Tibial nerve (tissue), 4 donors: ENCODE measurements at regions not wholly inside any gene's neighbourhood (a gene's known extent, or its start where the extent isn't known, plus 50 kb on each side); places are given as distances from the start of the nearest gene placed in this dataset.

Source experiments
- CTCF ChIP-seq, 5 experiments: fragments of 200-600 bp in 3 of 5; fragments of 450-650 bp in 2 of 5; sonication (generic) in 3 of 5; IDR thresholded peaks; one replicate each; pipeline ENCODE4 v1.5.1; 2016 to 2019; ENCODE audit warnings: antibody characterized with exemption in 5 of 5, mild to moderate bottlenecking in 3 of 5, moderate library complexity in 2 of 5
- EP300 ChIP-seq, 2 donors: sonication (generic); formaldehyde crosslinking; IDR thresholded peaks; one replicate each; pipeline ENCODE4 v1.6.1; 2017; ENCODE audit warnings: antibody characterized with exemption in 2 of 2, mild to moderate bottlenecking in 1 of 2

- TF ChIP-seq CTCF (IDR thresholded peaks at IDR 0.05) (no peak), EP300 (IDR thresholded peaks at IDR 0.05) (no peak)
Measured at GRCh38 chr2:2709431-2709770, 378.3 kb upstream of the MYT1L start.
